AG09309 (cell line): ENCODE measurements at regions not wholly inside any gene's neighbourhood (a gene's known extent, or its start where the extent isn't known, plus 50 kb on each side); places are given as distances from the start of the nearest gene placed in this dataset.
"Not testable (repeated sequence)": the region's sequence is repeated elsewhere in the genome, so short reads cannot be mapped to it uniquely, and the experiment has no call there.

Experiments used
- DNase-seq: peaks from one replicate; pipeline ENCODE4 v3.0.0-alpha.2; 2010; ENCODE audit warnings: low read depth
- H3K4me3 ChIP-seq: 2 replicates; pipeline ENCODE4 v1.5.1; 2011; ENCODE audit warnings: mild to moderate bottlenecking, low read depth, low read length, moderate library complexity; ENCODE audit not compliant: control insufficient read depth
- CTCF ChIP-seq: IDR thresholded peaks from 2 replicates; pipeline ENCODE4 v1.5.1; 2011; ENCODE audit warnings: mild to moderate bottlenecking, low read depth, low read length, inconsistent platforms; ENCODE audit not compliant: insufficient read depth, control insufficient read depth; ENCODE audit errors: missing control alignments

GRCh38 chr6:112600168-112600567 lies 253.0 kb downstream of the RFPL4B start:
- H3K4me3 ChIP-seq: no peak overlapping the region
- no peak for DNase-seq
- TF ChIP-seq CTCF: peak; percentile 26

DNA sequence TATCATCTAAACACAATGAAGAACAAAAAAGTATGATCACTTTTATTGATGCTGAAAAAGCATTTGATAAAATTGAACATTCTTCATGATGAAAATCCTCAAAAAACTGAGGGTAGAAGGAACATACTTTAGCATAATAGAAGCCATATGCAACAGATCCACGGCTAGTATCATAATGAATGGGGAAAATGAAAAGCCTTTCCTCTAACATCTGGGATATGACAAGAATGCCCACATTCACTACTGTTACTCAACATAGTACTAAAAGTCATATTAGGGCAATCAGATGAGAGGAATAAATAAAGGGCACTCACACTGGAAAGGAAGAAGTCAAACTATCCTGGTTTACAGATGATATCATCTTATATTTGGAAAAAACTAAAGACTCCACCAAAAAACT lies 256.6 kb downstream of the RFPL4B start:
- DNase-seq: no peak
- no peak overlapping the region for H3K4me3 ChIP-seq
- no peak for TF ChIP-seq CTCF

DNA sequence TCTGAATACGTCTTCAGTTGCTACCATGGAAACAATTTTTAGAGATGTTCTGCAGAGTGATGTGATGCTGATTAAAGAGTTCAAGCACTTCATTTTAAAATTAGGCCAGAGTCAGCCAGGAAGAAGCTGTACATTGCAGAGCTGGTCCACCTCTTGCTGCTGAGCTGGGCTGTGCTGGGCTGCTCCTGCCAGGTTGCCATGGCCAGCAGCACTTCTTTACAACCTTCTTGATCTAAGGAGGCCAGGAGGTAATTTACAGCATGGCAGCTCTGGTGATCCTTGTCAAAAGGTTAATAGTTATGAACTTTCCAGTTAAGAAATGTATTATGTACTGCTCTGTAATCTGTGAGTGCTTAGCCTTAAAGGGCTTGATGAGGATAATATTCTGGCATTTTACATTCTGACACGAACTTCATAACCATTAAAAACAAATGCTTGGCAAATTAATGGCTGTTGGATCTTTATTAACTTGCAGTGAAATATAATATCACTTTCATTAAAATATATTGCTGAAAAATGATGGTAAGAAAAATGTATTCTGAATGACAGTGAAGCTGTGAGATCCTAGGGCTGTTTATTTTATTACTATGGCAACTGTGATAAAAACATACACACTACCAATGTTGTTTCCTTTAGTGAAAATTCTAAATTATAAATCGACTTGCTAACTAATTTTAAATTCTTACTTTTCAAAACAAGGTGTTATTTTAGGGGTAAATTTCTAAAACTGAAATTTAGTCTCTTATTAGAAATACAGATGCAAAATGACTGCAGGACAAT lies 259.7 kb downstream of the RFPL4B start:
- no peak for TF ChIP-seq CTCF

DNA sequence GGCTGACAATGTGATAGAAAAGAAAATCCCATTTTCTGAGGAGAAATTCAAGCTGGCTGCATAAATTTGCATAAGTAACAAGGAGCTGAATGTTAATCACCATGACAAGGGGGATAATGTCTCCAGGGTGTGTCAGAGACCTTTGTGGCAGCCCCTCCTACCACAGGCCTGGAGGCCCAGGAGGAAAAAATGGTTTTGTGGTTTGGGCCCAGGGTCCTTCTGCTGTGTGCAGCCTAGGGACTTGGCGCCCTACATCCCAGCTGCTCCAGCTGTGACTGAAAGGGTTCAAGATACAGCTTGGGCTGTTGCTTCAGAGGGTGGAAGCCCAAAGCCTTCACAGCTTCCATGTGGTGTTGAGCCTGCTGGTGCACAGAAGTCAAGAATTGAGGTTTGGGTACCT lies 261.8 kb downstream of the RFPL4B start:
- not testable (repeated sequence) for DNase-seq, H3K4me3 ChIP-seq

More for the DNA sequence above, 259.7 kb downstream of the RFPL4B start:
- no peak overlapping the region for H3K4me3 ChIP-seq
- DNase-seq: no peak

- no peak for DNase-seq
Observed at GRCh38 chr6:112613410-112613809, 266.3 kb downstream of the RFPL4B start.

DNA sequence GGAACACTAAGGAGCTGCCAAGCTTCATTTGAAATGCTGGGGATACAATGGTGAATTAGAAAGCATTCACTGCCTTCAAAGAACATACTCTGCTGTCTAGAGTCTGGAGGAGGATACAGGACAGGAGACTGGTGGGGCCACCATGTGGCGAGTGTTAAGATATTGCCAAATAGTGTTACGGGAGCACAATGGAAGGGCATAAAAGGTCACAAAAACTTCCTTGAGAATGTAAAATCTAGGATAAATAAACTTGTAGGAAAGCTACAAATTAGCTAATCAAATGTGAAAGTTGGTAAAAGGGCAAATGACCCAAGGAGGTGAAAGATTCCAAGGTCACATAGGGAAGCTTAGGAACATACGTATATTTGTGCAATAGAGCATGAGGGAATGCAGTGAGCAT lies 271.7 kb downstream of the RFPL4B start:
- peak; percentile 9 for TF ChIP-seq CTCF
- no peak for DNase-seq
- H3K4me3 ChIP-seq: no peak overlapping the region

More at GRCh38 chr6:112613410-112613809, 266.3 kb downstream of the RFPL4B start:
- H3K4me3 ChIP-seq: no peak overlapping the region
- TF ChIP-seq CTCF: no peak

GRCh38 chr6:112620812-112621569 lies 273.9 kb downstream of the RFPL4B start:
- no peak for DNase-seq
- no peak overlapping the region for H3K4me3 ChIP-seq
- TF ChIP-seq CTCF: no peak
